ENCODE measurements at regions not wholly inside any gene's neighbourhood (a gene's known extent, or its start where the extent isn't known, plus 50 kb on each side); places are given as distances from the start of the nearest gene placed in this dataset.

DNA sequence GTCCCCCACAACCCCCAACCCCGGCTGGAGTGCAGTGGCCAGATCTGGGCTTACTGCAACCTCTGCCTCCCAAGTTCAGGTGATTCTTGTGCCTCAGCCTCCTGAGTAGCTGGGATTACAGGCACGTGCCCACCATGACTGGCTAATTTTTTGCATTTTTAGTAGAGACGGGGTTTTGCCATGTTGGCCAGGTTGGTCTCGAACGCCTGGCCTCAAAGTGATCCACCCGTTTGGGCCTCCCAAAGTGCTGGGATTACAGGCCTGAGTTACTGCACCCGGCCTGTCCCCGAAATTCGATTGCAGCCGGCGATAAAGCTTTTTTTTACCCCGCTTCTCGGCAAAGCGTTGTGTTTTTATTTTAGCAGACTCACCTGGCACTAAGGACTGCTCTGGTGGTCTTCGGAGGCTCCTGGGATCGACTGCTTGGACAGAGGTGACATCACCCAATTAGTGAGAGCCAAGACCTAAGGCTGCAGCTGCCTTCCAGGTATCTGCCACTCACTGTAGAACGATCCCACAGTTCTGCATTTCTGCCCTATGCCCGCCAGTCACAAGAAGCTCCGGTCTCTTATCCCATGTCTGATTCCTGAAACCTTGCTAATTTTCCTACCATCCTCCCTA lies 82.2 kb upstream of the ARL4D start:
- ChIA-PET POLR2A (interaction anchor here (0.9 to 2.8 kb wide), 13 partner anchors 11 to 319 kb away, joined by 3 to 15 read pairs (median 5); partner anchors contain the start of genes NBR1, RPL27 and VAT1), CTCF (interaction anchor here (1.2 kb wide), 1 partner anchor 293 kb away, joined by 4 read pairs; no protein-coding TSS in a partner anchor)
- TF ChIP-seq, protein P1, sequence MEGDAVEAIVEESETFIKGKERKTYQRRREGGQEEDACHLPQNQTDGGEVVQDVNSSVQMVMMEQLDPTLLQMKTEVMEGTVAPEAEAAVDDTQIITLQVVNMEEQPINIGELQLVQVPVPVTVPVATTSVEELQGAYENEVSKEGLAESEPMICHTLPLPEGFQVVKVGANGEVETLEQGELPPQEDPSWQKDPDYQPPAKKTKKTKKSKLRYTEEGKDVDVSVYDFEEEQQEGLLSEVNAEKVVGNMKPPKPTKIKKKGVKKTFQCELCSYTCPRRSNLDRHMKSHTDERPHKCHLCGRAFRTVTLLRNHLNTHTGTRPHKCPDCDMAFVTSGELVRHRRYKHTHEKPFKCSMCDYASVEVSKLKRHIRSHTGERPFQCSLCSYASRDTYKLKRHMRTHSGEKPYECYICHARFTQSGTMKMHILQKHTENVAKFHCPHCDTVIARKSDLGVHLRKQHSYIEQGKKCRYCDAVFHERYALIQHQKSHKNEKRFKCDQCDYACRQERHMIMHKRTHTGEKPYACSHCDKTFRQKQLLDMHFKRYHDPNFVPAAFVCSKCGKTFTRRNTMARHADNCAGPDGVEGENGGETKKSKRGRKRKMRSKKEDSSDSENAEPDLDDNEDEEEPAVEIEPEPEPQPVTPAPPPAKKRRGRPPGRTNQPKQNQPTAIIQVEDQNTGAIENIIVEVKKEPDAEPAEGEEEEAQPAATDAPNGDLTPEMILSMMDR (IDR thresholded peaks at IDR 0.05; ENCODE audit: insufficient read depth, low read length, missing control alignments) = no peak
- no peak overlapping the region for H3K4me3 ChIP-seq (ENCODE audit: low read depth, low read length)
- no peak for DNase-seq (ENCODE audit: low read depth, low spot score)

DNA sequence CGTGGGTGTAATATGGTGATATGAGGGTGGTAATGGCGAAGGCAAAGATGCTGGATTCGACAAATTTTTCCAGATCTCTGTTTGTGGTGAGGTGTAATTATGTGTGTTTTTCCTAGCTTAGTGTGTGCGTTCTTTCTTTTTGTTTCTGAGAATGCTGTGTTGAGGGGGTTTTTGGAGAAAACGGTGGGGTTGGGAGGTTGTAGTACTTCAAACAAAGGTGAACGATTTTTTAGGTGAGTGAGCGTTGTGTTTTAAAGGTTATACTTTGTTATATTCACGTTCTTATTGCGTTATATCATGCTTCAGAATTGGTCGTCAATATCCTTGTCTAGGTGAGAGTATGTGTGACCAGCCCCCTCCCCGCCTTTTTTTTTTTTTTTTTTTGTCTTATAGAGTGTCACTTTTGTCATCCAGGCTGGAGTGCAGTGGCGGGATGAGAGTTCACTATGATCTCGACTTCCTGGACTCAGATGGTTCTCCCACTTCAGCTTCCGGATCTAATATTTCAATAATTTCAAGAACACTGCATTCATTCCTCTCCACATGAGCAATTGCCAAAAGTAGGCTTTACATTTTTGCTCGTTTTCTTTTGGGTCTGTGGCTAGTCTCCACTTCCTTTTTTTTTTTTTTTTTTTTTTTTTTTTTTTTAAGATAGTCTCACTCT lies 82.2 kb upstream of the RNU2-1 start:
- H3K4me3 ChIP-seq (ENCODE audit: low read depth, low read length) = no peak overlapping the region
- ChIA-PET POLR2A (interaction anchor here (0.6 to 2.8 kb wide), 23 partner anchors 10 to 501 kb away, joined by 3 to 27 read pairs (median 4); partner anchors contain the start of genes ARL4D, BECN1, NBR1 and RPL27), CTCF (interaction anchor here (1.0 kb wide), 1 partner anchor 318 kb away, joined by 3 read pairs; the partner anchor contains the start of gene RPL27)
- DNase-seq (ENCODE audit: low read depth, low spot score) = no peak
- TF ChIP-seq, protein P1 (IDR thresholded peaks at IDR 0.05; ENCODE audit: insufficient read depth, low read length, missing control alignments) = no peak

GRCh38 chr17:43315369-43315768 lies 81.6 kb upstream of the RNU2-1 start:
- CTCF ChIA-PET = interaction anchor here (0.8 to 1.0 kb wide), 3 partner anchors 103 to 317 kb away, joined by 3 read pairs; partner anchors contain the start of genes IFI35 and RPL27
- TF ChIP-seq, protein P1 (IDR thresholded peaks at IDR 0.05; ENCODE audit: insufficient read depth, low read length, missing control alignments) = no peak
- H3K4me3 ChIP-seq (ENCODE audit: low read depth, low read length) = no peak overlapping the region
- DNase-seq (ENCODE audit: low read depth, low spot score) = no peak
- POLR2A ChIA-PET = interaction anchor here (0.5 to 2.8 kb wide), 19 partner anchors 13 to 500 kb away, joined by 3 to 27 read pairs (median 4); partner anchors contain the start of genes ARL4D, BECN1, NBR1 and RPL27

- no peak overlapping the region for H3K4me3 ChIP-seq (ENCODE audit: low read depth, low read length)
- TF ChIP-seq, protein P1 (IDR thresholded peaks at IDR 0.05; ENCODE audit: insufficient read depth, low read length, missing control alignments) = no peak
- CTCF ChIA-PET = interaction anchor here (1.0 kb wide), 1 partner anchor 308 kb away, joined by 3 read pairs; the partner anchor contains the start of gene IFI35
- DNase-seq (ENCODE audit: low read depth, low spot score) = no peak
- POLR2A ChIA-PET = interaction anchor here (0.9 to 2.8 kb wide), 8 partner anchors 14 to 490 kb away, joined by 3 to 27 read pairs (median 10); partner anchors contain the start of genes BECN1, RPL27, TMEM106A and VAT1
Observed at GRCh38 chr17:43314611-43315011, 80.8 kb upstream of the RNU2-1 start.

GRCh38 chr17:43312011-43312410 lies 78.2 kb upstream of the RNU2-1 start:
- TF ChIP-seq, protein P1 (IDR thresholded peaks at IDR 0.05; ENCODE audit: insufficient read depth, low read length, missing control alignments) = no peak
- POLR2A ChIA-PET = interaction anchor here (0.7 kb wide), 1 partner anchor 288 kb away, joined by 3 read pairs; no protein-coding TSS in a partner anchor
- no peak for DNase-seq (ENCODE audit: low read depth, low spot score)
- no peak overlapping the region for H3K4me3 ChIP-seq (ENCODE audit: low read depth, low read length)
- CTCF ChIA-PET = no interaction called here

Measured in AG04449 (cell line).